Astrocyte (in vitro differentiated cells and primary cell): ENCODE measurements at regions not wholly inside any gene's neighbourhood (a gene's known extent, or its start where the extent isn't known, plus 50 kb on each side); places are given as distances from the start of the nearest gene placed in this dataset.
"Not testable (repeated sequence)": the region's sequence is repeated elsewhere in the genome, so short reads cannot be mapped to it uniquely, and the experiment has no call there.

Experiments used
- DNase-seq: peaks from one replicate; pipeline ENCODE4 v3.0.0-alpha.2; 2010; ENCODE audit warnings: low read depth
- FAIRE-seq: peaks from 2 replicates; lab custom pipeline; 2011; peaks lifted over from hg19 to GRCh38; lab: Jason Lieb, UNC
- H2AFZ ChIP-seq: 2 replicates; pipeline ENCODE4 v1.6.0; 2012; ENCODE audit warnings: low read depth, low read length, inconsistent platforms
- H3K27ac ChIP-seq: 2 replicates; pipeline ENCODE4 v1.5.1; 2011; ENCODE audit warnings: low read depth, low read length, inconsistent platforms
- H3K27me3 ChIP-seq: 2 replicates; pipeline ENCODE4 v1.6.0; 2011; ENCODE audit warnings: low read length, inconsistent platforms; ENCODE audit not compliant: insufficient read depth
- H3K36me3 ChIP-seq: 2 replicates; pipeline ENCODE4 v1.5.1; 2011; ENCODE audit warnings: low read length, inconsistent platforms; ENCODE audit not compliant: insufficient read depth
- H3K4me1 ChIP-seq: 2 replicates; pipeline ENCODE4 v1.5.1; 2011; ENCODE audit warnings: low read length, inconsistent platforms; ENCODE audit not compliant: insufficient read depth
- H3K4me2 ChIP-seq: 2 replicates; pipeline ENCODE4 v1.6.0; 2012; ENCODE audit warnings: low read length, inconsistent platforms
- H3K4me3 ChIP-seq: 2 replicates; pipeline ENCODE4 v1.5.1; 2011; ENCODE audit warnings: low read depth, mild to moderate bottlenecking, low read length, inconsistent platforms; ENCODE audit not compliant: insufficient read depth
- H3K79me2 ChIP-seq: 2 replicates; pipeline ENCODE4 v1.6.0; 2012; ENCODE audit warnings: mild to moderate bottlenecking, low read length, inconsistent platforms; ENCODE audit not compliant: insufficient read depth
- H3K9ac ChIP-seq: 2 replicates; pipeline ENCODE4 v1.6.0; 2012; ENCODE audit warnings: mild to moderate bottlenecking, low read length, inconsistent platforms
- H3K9me3 ChIP-seq: 2 replicates; pipeline ENCODE4 v1.5.1; 2012; ENCODE audit warnings: low read depth, mild to moderate bottlenecking, low read length, inconsistent platforms; ENCODE audit not compliant: insufficient read depth
- H4K20me1 ChIP-seq: 2 replicates; pipeline ENCODE4 v1.6.0; 2012; ENCODE audit warnings: low read length, inconsistent platforms; ENCODE audit not compliant: insufficient read depth
- H3K27ac Mint-ChIP-seq: one replicate; pipeline ENCODE4 v1.8.0; 2021; ENCODE audit warnings: mild to moderate bottlenecking, mixed read lengths; ENCODE audit not compliant: unreplicated experiment
- H3K27me3 Mint-ChIP-seq: one replicate; pipeline ENCODE4 v1.8.0; 2021; ENCODE audit warnings: low read depth, mixed read lengths; ENCODE audit not compliant: unreplicated experiment
- H3K36me3 Mint-ChIP-seq: one replicate; pipeline ENCODE4 v1.8.0; 2021; ENCODE audit warnings: low read depth, mixed read lengths; ENCODE audit not compliant: unreplicated experiment
- H3K4me1 Mint-ChIP-seq: one replicate; pipeline ENCODE4 v1.8.0; 2021; ENCODE audit warnings: low read depth, mixed read lengths; ENCODE audit not compliant: unreplicated experiment
- H3K4me3 Mint-ChIP-seq: one replicate; pipeline ENCODE4 v1.8.0; 2021; ENCODE audit warnings: mild to moderate bottlenecking, moderate library complexity, mixed read lengths; ENCODE audit not compliant: unreplicated experiment
- H3K9me3 Mint-ChIP-seq: one replicate; pipeline ENCODE4 v1.8.0; 2021; ENCODE audit warnings: mild to moderate bottlenecking, mixed read lengths; ENCODE audit not compliant: unreplicated experiment
- EZH2 ChIP-seq: IDR thresholded peaks from 2 replicates; pipeline ENCODE4 v1.6.1; 2012; ENCODE audit warnings: mild to moderate bottlenecking, low read length, inconsistent platforms; ENCODE audit not compliant: insufficient read depth
- TF ChIP-seq, protein P1 (sequence below): IDR thresholded peaks from 2 replicates; pipeline ENCODE4 v1.5.1; 2011; ENCODE audit warnings: low read depth, mild to moderate bottlenecking, inconsistent platforms, low read length, moderate library complexity; ENCODE audit not compliant: insufficient read depth

DNA sequence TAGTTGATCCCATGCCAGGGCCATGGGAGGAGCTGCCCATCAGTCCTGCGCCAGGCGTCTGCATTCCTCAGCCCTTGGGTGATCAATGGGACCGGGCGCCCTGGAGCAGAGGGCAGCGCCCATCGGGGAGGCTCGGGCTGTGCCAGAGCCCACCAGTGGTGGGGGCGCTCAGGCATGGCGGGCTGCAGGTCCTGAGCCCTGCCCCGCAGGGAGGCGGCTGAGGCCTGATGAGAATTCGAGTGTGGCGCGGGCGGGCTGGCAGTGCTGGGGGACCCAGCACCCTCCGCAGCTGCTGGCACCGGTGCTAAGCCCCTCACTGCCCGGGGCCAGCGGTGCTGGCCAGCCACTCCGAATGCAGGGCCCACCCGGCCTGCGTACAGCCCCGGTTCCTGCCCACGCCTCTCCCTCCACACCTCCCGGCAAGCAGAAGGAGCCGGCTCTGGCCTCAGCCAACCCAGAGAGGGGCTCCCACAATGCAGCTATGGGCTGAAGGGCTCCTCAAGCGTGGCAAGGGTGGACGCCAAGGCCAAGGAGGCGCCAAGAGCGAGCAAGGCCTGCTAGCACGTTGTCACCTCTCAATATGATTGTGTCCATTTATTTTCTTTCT lies 238.1 kb upstream of the OLFM3 start:
- no peaks in the 10 kb centered on the region for H3K4me1 ChIP-seq
- no peak for DNase-seq
- no peak overlapping the region for H3K4me3 Mint-ChIP-seq
- H3K9me3 Mint-ChIP-seq: no peaks in the 10 kb centered on the region
- no peak overlapping the region for H2AFZ ChIP-seq
- H3K79me2 ChIP-seq: no peaks in the 10 kb centered on the region
- H3K36me3 ChIP-seq: no peaks in the 10 kb centered on the region
- no peaks in the 10 kb centered on the region for H3K36me3 Mint-ChIP-seq
- H3K27me3 ChIP-seq: no peaks in the 10 kb centered on the region
- H3K27ac ChIP-seq: no peak overlapping the region
- TF ChIP-seq EZH2: no peak
- TF ChIP-seq, protein P1, sequence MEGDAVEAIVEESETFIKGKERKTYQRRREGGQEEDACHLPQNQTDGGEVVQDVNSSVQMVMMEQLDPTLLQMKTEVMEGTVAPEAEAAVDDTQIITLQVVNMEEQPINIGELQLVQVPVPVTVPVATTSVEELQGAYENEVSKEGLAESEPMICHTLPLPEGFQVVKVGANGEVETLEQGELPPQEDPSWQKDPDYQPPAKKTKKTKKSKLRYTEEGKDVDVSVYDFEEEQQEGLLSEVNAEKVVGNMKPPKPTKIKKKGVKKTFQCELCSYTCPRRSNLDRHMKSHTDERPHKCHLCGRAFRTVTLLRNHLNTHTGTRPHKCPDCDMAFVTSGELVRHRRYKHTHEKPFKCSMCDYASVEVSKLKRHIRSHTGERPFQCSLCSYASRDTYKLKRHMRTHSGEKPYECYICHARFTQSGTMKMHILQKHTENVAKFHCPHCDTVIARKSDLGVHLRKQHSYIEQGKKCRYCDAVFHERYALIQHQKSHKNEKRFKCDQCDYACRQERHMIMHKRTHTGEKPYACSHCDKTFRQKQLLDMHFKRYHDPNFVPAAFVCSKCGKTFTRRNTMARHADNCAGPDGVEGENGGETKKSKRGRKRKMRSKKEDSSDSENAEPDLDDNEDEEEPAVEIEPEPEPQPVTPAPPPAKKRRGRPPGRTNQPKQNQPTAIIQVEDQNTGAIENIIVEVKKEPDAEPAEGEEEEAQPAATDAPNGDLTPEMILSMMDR: no peak
- H3K4me3 ChIP-seq: no peak overlapping the region
- H3K27me3 Mint-ChIP-seq: no peaks in the 10 kb centered on the region
- no peaks in the 10 kb centered on the region for H4K20me1 ChIP-seq
- H3K4me1 Mint-ChIP-seq: no peaks in the 10 kb centered on the region
- no peak overlapping the region for H3K9ac ChIP-seq
- H3K9me3 ChIP-seq: no peaks in the 10 kb centered on the region
- H3K4me2 ChIP-seq: no peak overlapping the region
- no peak for FAIRE-seq
- H3K27ac Mint-ChIP-seq: no peak overlapping the region

DNA sequence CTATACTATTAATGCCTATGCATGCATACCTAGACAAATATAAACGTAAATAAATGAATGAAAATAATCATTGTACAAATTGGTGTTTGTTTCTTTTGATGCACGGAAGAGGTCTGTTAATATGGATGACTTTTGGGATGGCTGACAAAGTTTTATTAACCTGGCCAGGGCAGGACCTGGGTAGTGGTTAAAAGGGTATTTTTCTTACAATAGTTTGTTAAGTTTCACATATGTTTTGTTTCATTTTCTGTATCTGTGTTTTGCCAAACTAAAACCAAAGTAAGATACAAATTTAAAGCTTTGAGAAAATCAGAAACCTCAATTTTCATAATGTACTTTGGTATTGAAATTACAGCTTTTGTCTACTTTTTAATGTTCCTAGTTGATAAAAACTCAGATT lies 222.7 kb upstream of the OLFM3 start:
- FAIRE-seq: no peak
- no peak for TF ChIP-seq EZH2
- TF ChIP-seq, protein P1: no peak
- Mint-ChIP-seq H3K9me3 (peaks cover 1% of the 10 kb centered on the region), H3K27ac (no peak overlapping the region), H3K27me3 (no peaks in the 10 kb centered on the region), H3K4me1 (no peaks in the 10 kb centered on the region), H3K36me3 (no peaks in the 10 kb centered on the region), H3K4me3 (no peak overlapping the region)
- Histone ChIP-seq H3K4me3 (no peak overlapping the region), H2AFZ (no peak overlapping the region), H3K4me2 (no peak overlapping the region), H3K27ac (no peak overlapping the region), H3K27me3 (no peaks in the 10 kb centered on the region), H3K36me3 (no peaks in the 10 kb centered on the region), H3K4me1 (no peaks in the 10 kb centered on the region), H3K79me2 (no peaks in the 10 kb centered on the region), H4K20me1 (no peaks in the 10 kb centered on the region), H3K9ac (no peak overlapping the region), H3K9me3 (no peaks in the 10 kb centered on the region)
- no peak for DNase-seq

DNA sequence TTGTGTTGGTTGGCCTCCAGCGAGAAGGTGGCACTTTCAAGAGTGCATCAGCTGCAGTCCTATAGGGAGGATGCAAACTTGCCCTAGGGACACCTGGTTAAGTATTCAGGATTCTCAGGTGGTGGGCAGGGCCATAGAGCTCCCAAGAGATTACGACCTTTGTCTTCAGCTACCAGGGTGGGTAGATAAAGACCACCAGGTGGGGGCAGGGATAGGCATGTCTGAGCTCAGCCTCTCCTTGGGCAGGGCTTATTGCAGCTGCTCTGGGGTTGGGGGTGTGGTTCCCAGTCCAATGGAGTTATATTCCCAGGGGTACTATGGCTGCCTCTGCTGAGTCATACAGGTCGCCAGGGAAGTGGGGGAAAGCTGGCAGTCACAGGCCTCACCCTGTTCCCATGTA lies 214.2 kb upstream of the OLFM3 start:
- DNase-seq, H3K4me3 Mint-ChIP-seq, H2AFZ ChIP-seq, H3K4me3 ChIP-seq, H3K27ac ChIP-seq, H3K36me3 ChIP-seq, H3K4me2 ChIP-seq, H3K79me2 ChIP-seq, H3K27me3 ChIP-seq, H3K9me3 ChIP-seq, H4K20me1 ChIP-seq, H3K36me3 Mint-ChIP-seq, H3K27me3 Mint-ChIP-seq, H3K27ac Mint-ChIP-seq, H3K9ac ChIP-seq, H3K4me1 ChIP-seq, FAIRE-seq, H3K4me1 Mint-ChIP-seq, H3K9me3 Mint-ChIP-seq: not testable (repeated sequence)
